NOMO-1 treated with DMSO at 0.1 percent for 48 hours (cell line): ENCODE measurements at regions not wholly inside any gene's neighbourhood (a gene's known extent, or its start where the extent isn't known, plus 50 kb on each side); places are given as distances from the start of the nearest gene placed in this dataset.
"Not testable (repeated sequence)": the region's sequence is repeated elsewhere in the genome, so short reads cannot be mapped to it uniquely, and the experiment has no call there.

ENCODE experiments used
- DNase-seq: peaks from one replicate; lab custom pipeline; 2025; ENCODE audit not compliant: unreplicated experiment; lab: John Stamatoyannopoulos, UW

GRCh38 chr11:93902921-93903320 lies 52.5 kb upstream of the VSTM5 start:
- no peak for DNase-seq

- no peak for DNase-seq
These were observed 53.6 kb upstream of the VSTM5 start for GRCh38 chr11:93903989-93904388.

GRCh38 chr11:93904716-93905115 lies 54.3 kb upstream of the VSTM5 start:
- no peak for DNase-seq

GRCh38 chr11:93905384-93905783 lies 55.0 kb upstream of the VSTM5 start:
- no peak for DNase-seq

- no peak for DNase-seq
These were observed 56.1 kb upstream of the VSTM5 start for GRCh38 chr11:93906486-93906885.

GRCh38 chr11:93907901-93908300 lies 57.5 kb upstream of the VSTM5 start:
- DNase-seq: no peak

GRCh38 chr11:93908689-93909088 lies 58.3 kb upstream of the VSTM5 start:
- no peak for DNase-seq

GRCh38 chr11:93917673-93918072 lies 67.3 kb upstream of the VSTM5 start:
- no peak for DNase-seq

- peak; percentile 20 for DNase-seq
These were observed 71.5 kb upstream of the VSTM5 start for GRCh38 chr11:93921695-93922468.

GRCh38 chr11:93922830-93923229 lies 72.4 kb upstream of the VSTM5 start:
- DNase-seq: no peak

- not testable (repeated sequence) for DNase-seq
These were observed 75.7 kb upstream of the VSTM5 start for GRCh38 chr11:93926099-93926498.

- DNase-seq: no peak
These were observed 79.0 kb upstream of the VSTM5 start for GRCh38 chr11:93929407-93929806.

- no peak for DNase-seq
These were observed 82.8 kb upstream of the VSTM5 start for GRCh38 chr11:93933230-93933629.

GRCh38 chr11:93935826-93936225 lies 85.3 kb upstream of the HEPHL1 start:
- no peak for DNase-seq

GRCh38 chr11:93936460-93936859 lies 84.7 kb upstream of the HEPHL1 start:
- no peak for DNase-seq

GRCh38 chr11:93939084-93939760 lies 81.9 kb upstream of the HEPHL1 start:
- DNase-seq: no peak

- DNase-seq: no peak
These were observed 80.8 kb upstream of the HEPHL1 start for GRCh38 chr11:93940395-93940794.

GRCh38 chr11:93942176-93942575 lies 79.0 kb upstream of the HEPHL1 start:
- DNase-seq: no peak

GRCh38 chr11:93945596-93945995 lies 75.6 kb upstream of the HEPHL1 start:
- no peak for DNase-seq

GRCh38 chr11:93952082-93952780 lies 68.9 kb upstream of the HEPHL1 start:
- DNase-seq: no peak

GRCh38 chr11:93957397-93957952 lies 63.7 kb upstream of the HEPHL1 start:
- no peak for DNase-seq

GRCh38 chr11:93958991-93959390 lies 62.2 kb upstream of the HEPHL1 start:
- DNase-seq: no peak
